Left lung (tissue), 4 donors: ENCODE measurements at regions not wholly inside any gene's neighbourhood (a gene's known extent, or its start where the extent isn't known, plus 50 kb on each side); places are given as distances from the start of the nearest gene placed in this dataset.
A peak's percentile ranks its signal among the peaks of the same experiment; 100 is the strongest.

ENCODE experiments used
- ATAC-seq: fragments of 200-7000 bp; cut with Tn5 transposase; one replicate; pipeline ENCODE4 v1.9.1; 2020; ENCODE audit warnings: moderate library complexity
- DNase-seq, 4 donors: peaks; one replicate each; pipeline ENCODE4 v3.0.0-alpha.2; 2013 to 2020
- H3K27ac ChIP-seq, 2 donors: fragments of 200-600 bp; sonication (generic) in 1 of 2; one replicate each; pipeline versions ENCODE4 v1.5.0 to v1.8.0; 2020 to 2021
- H3K27me3 ChIP-seq, 2 donors: fragments of 200-600 bp; sonication (generic) in 1 of 2; one replicate each; pipeline versions ENCODE4 v1.5.0 to v1.8.0; 2020 to 2021
- H3K36me3 ChIP-seq, 2 donors: fragments of 200-600 bp; sonication (generic) in 1 of 2; one replicate each; pipeline versions ENCODE4 v1.5.0 to v1.8.0; 2020 to 2021
- H3K4me1 ChIP-seq, 2 donors: fragments of 200-600 bp; one replicate each; pipeline ENCODE4 v1.8.0; 2021
- H3K4me3 ChIP-seq, 2 donors: fragments of 200-600 bp; sonication (generic) in 1 of 2; one replicate each; pipeline versions ENCODE4 v1.5.0 to v1.8.0; 2020 to 2021; ENCODE audit warnings: mild to moderate bottlenecking in 1 of 2
- H3K9me3 ChIP-seq, 2 donors: fragments of 200-600 bp; sonication (generic) in 1 of 2; one replicate each; pipeline versions ENCODE4 v1.5.0 to v1.8.0; 2020 to 2021
- CTCF ChIP-seq, 2 donors: fragments of 200-600 bp; sonication (generic) in 1 of 2; IDR thresholded peaks; one replicate each; pipeline versions ENCODE4 v1.5.0 to v1.8.0; 2021; ENCODE audit warnings: antibody characterized with exemption in 2 of 2
- intact Hi-C, 2 donors: fragments of 100-400 bp; cut with DNase I; formaldehyde crosslinking; loops; one replicate each; pipeline versions ENCODE4 v1.11.2 to v1.14.2; 2022
- donor health status: DM: no; HTN: yes; CAD: no.
- donor health status: DM: no; HTN: no; CAD: no.

GRCh38 chr2:151029406-151030157 lies 232.1 kb downstream of the RBM43 start:
- DNase-seq (peak in 1 of 4 donors; percentile 36), ATAC-seq (peak; percentile 42)
- H3K36me3 ChIP-seq: no peaks in the 10 kb centered on the region
- no peaks in the 10 kb centered on the region for H3K9me3 ChIP-seq
- no peak overlapping the region for H3K4me3 ChIP-seq
- TF ChIP-seq CTCF (IDR thresholded peaks at IDR 0.05): no peak
- no peaks in the 10 kb centered on the region for H3K4me1 ChIP-seq
- intact Hi-C loops: no loop called here
- H3K27me3 ChIP-seq: no peaks in the 10 kb centered on the region
- no peak overlapping the region for H3K27ac ChIP-seq

DNA sequence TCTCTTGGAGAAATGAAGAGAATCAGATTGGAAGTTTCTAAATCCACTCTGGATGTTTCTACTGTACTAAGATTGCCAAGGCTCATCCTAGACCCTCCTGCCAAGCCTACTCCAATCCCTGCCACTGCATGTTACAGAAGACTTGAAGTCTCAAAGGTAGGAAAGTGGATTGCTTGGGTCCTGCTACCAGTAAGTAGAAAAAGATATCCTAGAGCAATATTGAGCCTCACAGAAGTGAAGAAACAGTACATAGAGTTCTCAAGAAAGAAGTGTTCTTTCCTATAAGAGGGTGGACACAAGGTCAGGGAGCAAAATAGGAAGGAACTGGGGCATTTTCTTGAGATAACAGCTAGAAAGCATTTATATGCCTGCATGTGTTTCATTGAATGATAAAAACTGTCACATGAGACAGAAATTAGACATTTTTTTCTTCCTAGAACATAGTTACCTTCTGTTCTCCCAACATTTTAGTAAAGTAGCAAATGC lies 232.9 kb downstream of the RBM43 start:
- ATAC-seq (no peak), DNase-seq (no peak)
- Histone ChIP-seq H3K36me3 (no peaks in the 10 kb centered on the region), H3K4me1 (no peaks in the 10 kb centered on the region), H3K27me3 (no peaks in the 10 kb centered on the region), H3K9me3 (no peaks in the 10 kb centered on the region), H3K27ac (no peak overlapping the region), H3K4me3 (no peak overlapping the region)
- intact Hi-C loops: no loop called here
- TF ChIP-seq CTCF (IDR thresholded peaks at IDR 0.05): no peak

DNA sequence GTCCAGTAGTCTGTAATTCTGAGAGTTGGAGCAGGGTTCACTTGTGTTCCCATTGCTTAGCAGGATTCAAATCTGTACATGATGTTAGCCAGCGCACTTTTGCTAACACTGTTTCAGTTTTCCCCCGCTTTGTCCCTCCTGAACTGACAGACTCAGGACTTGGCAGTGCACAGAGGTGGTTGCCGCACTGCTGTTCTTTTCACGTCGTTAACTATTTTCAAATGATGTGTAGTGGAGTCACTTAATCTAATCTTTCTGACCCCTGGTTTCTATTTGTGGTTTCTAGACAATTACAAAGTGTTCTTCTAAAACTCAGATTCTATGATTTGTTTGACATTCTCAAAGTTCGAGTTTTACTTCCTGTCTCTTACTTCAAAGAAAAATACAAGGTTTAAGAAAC lies 234.5 kb downstream of the RBM43 start:
- DNase-seq: peak in 2 of 4 donors; percentile 53 to 68
- Histone ChIP-seq H3K27ac (no peak overlapping the region), H3K4me3 (no peak overlapping the region), H3K4me1 (no peaks in the 10 kb centered on the region), H3K9me3 (no peaks in the 10 kb centered on the region), H3K27me3 (no peaks in the 10 kb centered on the region), H3K36me3 (no peaks in the 10 kb centered on the region)
- no peak for TF ChIP-seq CTCF (IDR thresholded peaks at IDR 0.05)
- no peak for ATAC-seq
- intact Hi-C loops: no loop called here

- no peak for TF ChIP-seq CTCF (IDR thresholded peaks at IDR 0.05)
Observed at GRCh38 chr2:151025816-151026215, 235.8 kb downstream of the RBM43 start.

GRCh38 chr2:151024696-151025251 lies 236.9 kb downstream of the RBM43 start:
- Histone ChIP-seq H3K4me1 (no peaks in the 10 kb centered on the region), H3K4me3 (no peak overlapping the region), H3K27me3 (no peaks in the 10 kb centered on the region), H3K27ac (no peak overlapping the region), H3K9me3 (no peaks in the 10 kb centered on the region), H3K36me3 (no peaks in the 10 kb centered on the region)
- no peak for DNase-seq
- ATAC-seq: no peak
- intact Hi-C loops: no loop called here
- TF ChIP-seq CTCF (IDR thresholded peaks at IDR 0.05): no peak

More at GRCh38 chr2:151025816-151026215, 235.8 kb downstream of the RBM43 start:
- no peaks in the 10 kb centered on the region for H3K4me1 ChIP-seq
- H3K4me3 ChIP-seq: no peak overlapping the region
- DNase-seq (no peak), ATAC-seq (no peak)
- no peaks in the 10 kb centered on the region for H3K27me3 ChIP-seq
- H3K9me3 ChIP-seq: no peaks in the 10 kb centered on the region
- intact Hi-C loops: no loop called here
- H3K36me3 ChIP-seq: no peaks in the 10 kb centered on the region
- no peak overlapping the region for H3K27ac ChIP-seq
